ENCODE measurements at regions not wholly inside any gene's neighbourhood (a gene's known extent, or its start where the extent isn't known, plus 50 kb on each side); places are given as distances from the start of the nearest gene placed in this dataset.

- TF ChIP-seq CTCF (IDR thresholded peaks at IDR 0.05) (no peak), POLR2A (IDR thresholded peaks at IDR 0.05) (no peak), POLR2AphosphoS5 (IDR thresholded peaks at IDR 0.05) (no peak), EP300 (IDR thresholded peaks at IDR 0.05) (no peak)
Measured at GRCh38 chr3:144364737-144365136, 393.1 kb downstream of the DIPK2A start.
